Right lobe of liver (tissue), 6 donors: ENCODE measurements at regions not wholly inside any gene's neighbourhood (a gene's known extent, or its start where the extent isn't known, plus 50 kb on each side); places are given as distances from the start of the nearest gene placed in this dataset.

Experiments
- ATAC-seq, 4 donors: fragments of 200-7000 bp; cut with Tn5 transposase; one replicate each; pipeline ENCODE4 v1.9.1; 2020; ENCODE audit warnings: mild to moderate bottlenecking in 4 of 4, moderate library complexity in 4 of 4
- DNase-seq, 3 donors: peaks; one replicate each; pipeline ENCODE4 v3.0.0-alpha.2; 2020
- H3K27ac ChIP-seq, 3 donors: fragments of 200-600 bp; one replicate each; pipeline ENCODE4 v1.8.0; 2022
- H3K27me3 ChIP-seq, 2 donors: fragments of 200-600 bp; one replicate each; pipeline ENCODE4 v1.8.0; 2022
- H3K36me3 ChIP-seq, 4 donors: fragments of 200-600 bp; sonication (generic) in 1 of 4; one replicate each; pipeline versions ENCODE4 v1.5.1 to v1.8.0; 2017 to 2022; ENCODE audit warnings: control low read depth in 1 of 4
- H3K4me1 ChIP-seq, 4 donors: fragments of 200-600 bp; sonication (generic) in 1 of 4; one replicate each; pipeline versions ENCODE4 v1.5.1 to v1.8.0; 2017 to 2022; ENCODE audit warnings: control low read depth in 1 of 4
- H3K4me3 ChIP-seq, 3 donors: fragments of 200-600 bp; one replicate each; pipeline ENCODE4 v1.8.0; 2022
- H3K9me3 ChIP-seq, 4 donors: fragments of 200-600 bp; sonication (generic) in 1 of 4; one replicate each; pipeline versions ENCODE4 v1.5.1 to v1.8.0; 2017 to 2022; ENCODE audit warnings: control low read depth in 1 of 4
- CTCF ChIP-seq, 4 donors: fragments of 200-600 bp in 3 of 4; fragments of 450-650 bp in 1 of 4; IDR thresholded peaks; one replicate each; pipeline versions ENCODE4 v1.5.1 to v1.8.0; 2016 to 2022; ENCODE audit warnings: antibody characterized with exemption in 4 of 4, mild to moderate bottlenecking in 2 of 4
- POLR2A ChIP-seq: fragments of 450-650 bp; IDR thresholded peaks from one replicate; pipeline ENCODE4 v1.6.1; 2017; ENCODE audit warnings: antibody characterized with exemption, mild to moderate bottlenecking
- WGBS: methylation state at CpG from one replicate; pipeline ENCODE4 v1.1.6; 2018; ENCODE audit warnings: low coverage, low lambda C conversion rate; ENCODE audit not compliant: insufficient coverage; ENCODE audit errors: missing lambda C conversion rate; 5-methylcytosine and 5-hydroxymethylcytosine counted together
- intact Hi-C, 2 donors: fragments of 100-400 bp; cut with DNase I; formaldehyde crosslinking; loops; one replicate each; pipeline versions ENCODE4 v1.11.2 to v1.14.1; 2022
- donor health status: DM: no; HTN: yes; CAD: no.
- donor health status: DM: no; HTN: no; CAD: no.
- donor health status: DM: no; HTN: no; CAD: no.
- donor health status: DM: no; HTN: yes; CAD: no.
- donor health status: DM: no; HTN: yes; CAD: no.

- H3K4me1 ChIP-seq, result no peaks in the 10 kb centered on the region
- intact Hi-C loops, result no loop called here
- H3K4me3 ChIP-seq, result no peak overlapping the region
- no peak for ATAC-seq
- no peaks in the 10 kb centered on the region for H3K36me3 ChIP-seq
- no peak for DNase-seq
- no peaks in the 10 kb centered on the region for H3K27me3 ChIP-seq
- no peaks in the 10 kb centered on the region for H3K9me3 ChIP-seq
- H3K27ac ChIP-seq, result no peak overlapping the region
- WGBS, result 20% methylated on average over 3 of the region's 3 CpGs
- TF ChIP-seq CTCF (IDR thresholded peaks at IDR 0.05) (no peak), POLR2A (no peak)
These were observed 208.3 kb upstream of the ITGA1 start for GRCh38 chr5:52579391-52579790.

- no peaks in the 10 kb centered on the region for H3K4me1 ChIP-seq
- H3K27ac ChIP-seq, result no peak overlapping the region
- TF ChIP-seq CTCF (IDR thresholded peaks at IDR 0.05), result no peak
- TF ChIP-seq POLR2A, result no peak
- no peak for ATAC-seq
- H3K27me3 ChIP-seq, result no peaks in the 10 kb centered on the region
- intact Hi-C loops, result no loop called here
- H3K9me3 ChIP-seq, result no peaks in the 10 kb centered on the region
- 100% methylated on average over 1 of the region's 2 CpGs for WGBS
- H3K4me3 ChIP-seq, result no peak overlapping the region
- DNase-seq, result no peak
- H3K36me3 ChIP-seq, result no peaks in the 10 kb centered on the region
These were observed 206.8 kb upstream of the ITGA1 start for GRCh38 chr5:52580921-52581320.

- Histone ChIP-seq H3K9me3 (no peaks in the 10 kb centered on the region), H3K4me1 (no peaks in the 10 kb centered on the region), H3K27me3 (no peaks in the 10 kb centered on the region), H3K27ac (no peak overlapping the region), H3K36me3 (no peaks in the 10 kb centered on the region), H3K4me3 (no peak overlapping the region)
- TF ChIP-seq POLR2A (no peak), CTCF (IDR thresholded peaks at IDR 0.05) (no peak)
- DNase-seq (no peak), ATAC-seq (no peak)
- intact Hi-C loops, result no loop called here
- WGBS, result 55% methylated on average over 3 of the region's 3 CpGs
These were observed 205.4 kb upstream of the ITGA1 start for GRCh38 chr5:52582313-52582712.

GRCh38 chr5:52587131-52587530, 200.6 kb upstream of the ITGA1 start:
- Histone ChIP-seq H3K27me3 (no peaks in the 10 kb centered on the region), H3K36me3 (no peaks in the 10 kb centered on the region), H3K27ac (no peak overlapping the region), H3K9me3 (no peaks in the 10 kb centered on the region), H3K4me3 (no peak overlapping the region), H3K4me1 (no peaks in the 10 kb centered on the region)
- ATAC-seq (no peak), DNase-seq (no peak)
- TF ChIP-seq CTCF (IDR thresholded peaks at IDR 0.05), result no peak
- intact Hi-C loops, result no loop called here

GRCh38 chr5:52597625-52598024, 190.1 kb upstream of the ITGA1 start:
- no peaks in the 10 kb centered on the region for H3K27me3 ChIP-seq
- DNase-seq, result no peak
- no peak for TF ChIP-seq POLR2A
- no peak for TF ChIP-seq CTCF (IDR thresholded peaks at IDR 0.05)
- no peak overlapping the region for H3K4me3 ChIP-seq
- no peaks in the 10 kb centered on the region for H3K9me3 ChIP-seq
- H3K4me1 ChIP-seq, result no peaks in the 10 kb centered on the region
- no peak for ATAC-seq
- 50% methylated on average over 2 of the region's 2 CpGs for WGBS
- intact Hi-C loops, result no loop called here
- no peaks in the 10 kb centered on the region for H3K36me3 ChIP-seq
- H3K27ac ChIP-seq, result no peak overlapping the region
